HEK293 (cell line): ENCODE measurements at regions not wholly inside any gene's neighbourhood (a gene's known extent, or its start where the extent isn't known, plus 50 kb on each side); places are given as distances from the start of the nearest gene placed in this dataset.

Experiments
- CTCF ChIA-PET: fragments of 350-600 bp; formaldehyde crosslinking; extraction: SDS; loops from one replicate; lab custom pipeline; 2021; ENCODE audit warnings: antibody characterized with exemption; lab: Yijun Ruan, JAX
- POLR2A ChIA-PET: fragments of 300-600 bp; formaldehyde crosslinking; extraction: SDS; loops from one replicate; lab custom pipeline; 2020; ENCODE audit warnings: antibody characterized with exemption, inconsistent platforms; lab: Yijun Ruan, JAX
- H3K27ac ChIP-seq: fragments of 200-500 bp; sonication (Bioruptor generic); 2 replicates; pipeline ENCODE4 v1.5.1; 2014; ENCODE audit warnings: low read depth, low read length, control low read depth, inconsistent platforms; ENCODE audit errors: extremely low read depth
- H3K36me3 ChIP-seq, 2 experiments: fragments of 200-500 bp in 1 of 2; sonication (Bioruptor generic) in 1 of 2; 1 replicate in 1 of 2; 2 replicates in 1 of 2; pipeline ENCODE4 v1.5.1; 2014 to 2017; ENCODE audit warnings: inconsistent platforms in 2 of 2, low read length in 2 of 2; ENCODE audit not compliant: control insufficient read depth in 2 of 2, insufficient read depth in 1 of 2
- H3K4me1 ChIP-seq: fragments of 200-500 bp; sonication (Bioruptor generic); 2 replicates; pipeline ENCODE4 v1.5.1; 2014; ENCODE audit warnings: mild to moderate bottlenecking, low read length, inconsistent platforms; ENCODE audit not compliant: control insufficient read depth, insufficient read depth
- H3K4me3 ChIP-seq: 2 replicates; pipeline ENCODE4 v1.5.1; 2011; ENCODE audit warnings: low read depth, mild to moderate bottlenecking, control low read depth, low read length, moderate library complexity
- H3K9me3 ChIP-seq: fragments of 200-500 bp; sonication (Bioruptor generic); 2 replicates; pipeline ENCODE4 v1.5.1; 2014; ENCODE audit warnings: low read depth, low read length, inconsistent platforms; ENCODE audit not compliant: control insufficient read depth, insufficient read depth
- GFI1B ChIP-seq: fragments of 450-650 bp; formaldehyde crosslinking; IDR thresholded peaks from 2 replicates; pipeline ENCODE4 v1.5.1; 2016; ENCODE audit warnings: missing biosample characterization, missing genetic modification characterization
- OSR2 ChIP-seq: fragments of 450-650 bp; formaldehyde crosslinking; IDR thresholded peaks from 2 replicates; pipeline ENCODE4 v1.5.1; 2016; ENCODE audit warnings: missing biosample characterization, missing genetic modification characterization
- REPIN1 ChIP-seq: fragments of 450-650 bp; formaldehyde crosslinking; IDR thresholded peaks from 2 replicates; pipeline ENCODE4 v1.5.1; 2017; ENCODE audit warnings: missing biosample characterization, missing genetic modification characterization, low read depth
- ZFP41 ChIP-seq: fragments of 450-650 bp; formaldehyde crosslinking; IDR thresholded peaks from 2 replicates; pipeline ENCODE4 v1.5.1; 2016; ENCODE audit warnings: missing biosample characterization, missing genetic modification characterization, borderline replicate concordance
- ZNF394 ChIP-seq: fragments of 450-650 bp; formaldehyde crosslinking; IDR thresholded peaks from 2 replicates; pipeline ENCODE4 v1.5.1; 2016; ENCODE audit warnings: missing biosample characterization, missing genetic modification characterization, mild to moderate bottlenecking, moderate library complexity, borderline replicate concordance
- ZNF433 ChIP-seq: fragments of 450-650 bp; formaldehyde crosslinking; IDR thresholded peaks from 2 replicates; pipeline ENCODE4 v1.5.1; 2016; ENCODE audit warnings: missing biosample characterization, missing genetic modification characterization, low read depth
- ZNF561 ChIP-seq: fragments of 450-650 bp; IDR thresholded peaks from 2 replicates; pipeline ENCODE4 v1.5.1; 2018; ENCODE audit warnings: missing biosample characterization, missing genetic modification characterization, borderline replicate concordance
- ZNF747 ChIP-seq: fragments of 450-650 bp; formaldehyde crosslinking; IDR thresholded peaks from 2 replicates; pipeline ENCODE4 v1.5.1; 2016; ENCODE audit warnings: missing biosample characterization, missing genetic modification characterization
- ZNF837 ChIP-seq: fragments of 450-650 bp; formaldehyde crosslinking; IDR thresholded peaks from 2 replicates; pipeline ENCODE4 v1.5.1; 2016; ENCODE audit warnings: missing biosample characterization, missing genetic modification characterization
- ZSCAN23 ChIP-seq: fragments of 450-650 bp; formaldehyde crosslinking; IDR thresholded peaks from 2 replicates; pipeline ENCODE4 v1.5.1; 2016; ENCODE audit warnings: missing biosample characterization, missing genetic modification characterization
- TF ChIP-seq, protein P1 (sequence below): fragments of 450-650 bp; formaldehyde crosslinking; optimal IDR thresholded peaks from 2 replicates; pipeline ENCODE3; 2016; ENCODE audit warnings: missing biosample characterization, mild to moderate bottlenecking, missing genetic modification characterization
- TF ChIP-seq, protein P2 (sequence below): fragments of 450-650 bp; formaldehyde crosslinking; IDR thresholded peaks from 2 replicates; pipeline ENCODE4 v1.5.1; 2016; ENCODE audit warnings: missing biosample characterization, missing genetic modification characterization
- TF ChIP-seq, protein P3 (sequence below): fragments of 450-650 bp; IDR thresholded peaks from 2 replicates; pipeline ENCODE4 v1.5.1; 2018; ENCODE audit warnings: missing biosample characterization, missing genetic modification characterization
- TF ChIP-seq, protein P4 (sequence below): fragments of 450-650 bp; formaldehyde crosslinking; IDR thresholded peaks from 2 replicates; pipeline ENCODE4 v1.5.1; 2016; ENCODE audit warnings: missing biosample characterization, missing genetic modification characterization
- TF ChIP-seq, protein P5 (sequence below): fragments of 450-650 bp; formaldehyde crosslinking; IDR thresholded peaks from 2 replicates; pipeline ENCODE4 v1.5.1; 2016; ENCODE audit warnings: missing biosample characterization, missing genetic modification characterization

DNA sequence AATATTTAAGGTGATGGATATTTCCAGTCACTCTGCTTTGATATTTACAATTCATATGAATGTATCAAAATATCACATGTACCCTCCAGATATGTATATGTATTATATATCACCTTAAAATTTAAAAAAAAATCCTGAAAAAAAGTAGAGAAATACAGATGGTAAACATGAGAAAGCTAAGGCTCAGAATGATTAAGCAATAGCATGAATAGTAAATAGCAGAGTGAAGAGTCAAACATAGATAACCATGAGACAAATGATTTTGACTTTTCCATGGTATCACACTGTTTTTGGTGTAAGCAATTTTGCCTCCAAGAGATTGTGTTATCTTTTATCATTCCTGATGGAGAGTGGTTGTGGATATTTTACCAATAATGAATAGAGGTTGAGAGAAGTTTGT, 868.8 kb downstream of the CDH11 start:
- Histone ChIP-seq H3K4me1 (no peaks in the 10 kb centered on the region), H3K36me3 (no peaks in the 10 kb centered on the region), H3K4me3 (no peak overlapping the region), H3K9me3 (no peaks in the 10 kb centered on the region), H3K27ac (no peak overlapping the region)
- ChIA-PET POLR2A (no interaction called here), CTCF (no interaction called here)
- TF ChIP-seq, protein P1, sequence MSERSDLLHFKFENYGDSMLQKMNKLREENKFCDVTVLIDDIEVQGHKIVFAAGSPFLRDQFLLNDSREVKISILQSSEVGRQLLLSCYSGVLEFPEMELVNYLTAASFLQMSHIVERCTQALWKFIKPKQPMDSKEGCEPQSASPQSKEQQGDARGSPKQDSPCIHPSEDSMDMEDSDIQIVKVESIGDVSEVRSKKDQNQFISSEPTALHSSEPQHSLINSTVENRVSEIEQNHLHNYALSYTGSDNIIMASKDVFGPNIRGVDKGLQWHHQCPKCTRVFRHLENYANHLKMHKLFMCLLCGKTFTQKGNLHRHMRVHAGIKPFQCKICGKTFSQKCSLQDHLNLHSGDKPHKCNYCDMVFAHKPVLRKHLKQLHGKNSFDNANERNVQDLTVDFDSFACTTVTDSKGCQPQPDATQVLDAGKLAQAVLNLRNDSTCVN, result no peak
- TF ChIP-seq ZNF747 (tag by site-specific recombination) (no peak), ZNF394 (tag by site-specific recombination) (no peak), ZSCAN23 (tag by site-specific recombination) (no peak), REPIN1 (tag by site-specific recombination) (no peak), ZNF837 (no peak)
- TF ChIP-seq, protein P2, sequence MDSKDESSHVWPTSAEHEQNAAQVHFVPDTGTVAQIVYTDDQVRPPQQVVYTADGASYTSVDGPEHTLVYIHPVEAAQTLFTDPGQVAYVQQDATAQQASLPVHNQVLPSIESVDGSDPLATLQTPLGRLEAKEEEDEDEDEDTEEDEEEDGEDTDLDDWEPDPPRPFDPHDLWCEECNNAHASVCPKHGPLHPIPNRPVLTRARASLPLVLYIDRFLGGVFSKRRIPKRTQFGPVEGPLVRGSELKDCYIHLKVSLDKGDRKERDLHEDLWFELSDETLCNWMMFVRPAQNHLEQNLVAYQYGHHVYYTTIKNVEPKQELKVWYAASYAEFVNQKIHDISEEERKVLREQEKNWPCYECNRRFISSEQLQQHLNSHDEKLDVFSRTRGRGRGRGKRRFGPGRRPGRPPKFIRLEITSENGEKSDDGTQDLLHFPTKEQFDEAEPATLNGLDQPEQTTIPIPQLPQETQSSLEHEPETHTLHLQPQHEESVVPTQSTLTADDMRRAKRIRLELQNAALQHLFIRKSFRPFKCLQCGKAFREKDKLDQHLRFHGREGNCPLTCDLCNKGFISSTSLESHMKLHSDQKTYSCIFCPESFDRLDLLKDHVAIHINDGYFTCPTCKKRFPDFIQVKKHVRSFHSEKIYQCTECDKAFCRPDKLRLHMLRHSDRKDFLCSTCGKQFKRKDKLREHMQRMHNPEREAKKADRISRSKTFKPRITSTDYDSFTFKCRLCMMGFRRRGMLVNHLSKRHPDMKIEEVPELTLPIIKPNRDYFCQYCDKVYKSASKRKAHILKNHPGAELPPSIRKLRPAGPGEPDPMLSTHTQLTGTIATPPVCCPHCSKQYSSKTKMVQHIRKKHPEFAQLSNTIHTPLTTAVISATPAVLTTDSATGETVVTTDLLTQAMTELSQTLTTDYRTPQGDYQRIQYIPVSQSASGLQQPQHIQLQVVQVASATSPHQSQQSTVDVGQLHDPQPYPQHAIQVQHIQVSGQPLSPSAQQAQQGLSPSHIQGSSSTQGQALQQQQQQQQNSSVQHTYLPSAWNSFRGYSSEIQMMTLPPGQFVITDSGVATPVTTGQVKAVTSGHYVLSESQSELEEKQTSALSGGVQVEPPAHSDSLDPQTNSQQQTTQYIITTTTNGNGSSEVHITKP, result no peak
- TF ChIP-seq, protein P3, sequence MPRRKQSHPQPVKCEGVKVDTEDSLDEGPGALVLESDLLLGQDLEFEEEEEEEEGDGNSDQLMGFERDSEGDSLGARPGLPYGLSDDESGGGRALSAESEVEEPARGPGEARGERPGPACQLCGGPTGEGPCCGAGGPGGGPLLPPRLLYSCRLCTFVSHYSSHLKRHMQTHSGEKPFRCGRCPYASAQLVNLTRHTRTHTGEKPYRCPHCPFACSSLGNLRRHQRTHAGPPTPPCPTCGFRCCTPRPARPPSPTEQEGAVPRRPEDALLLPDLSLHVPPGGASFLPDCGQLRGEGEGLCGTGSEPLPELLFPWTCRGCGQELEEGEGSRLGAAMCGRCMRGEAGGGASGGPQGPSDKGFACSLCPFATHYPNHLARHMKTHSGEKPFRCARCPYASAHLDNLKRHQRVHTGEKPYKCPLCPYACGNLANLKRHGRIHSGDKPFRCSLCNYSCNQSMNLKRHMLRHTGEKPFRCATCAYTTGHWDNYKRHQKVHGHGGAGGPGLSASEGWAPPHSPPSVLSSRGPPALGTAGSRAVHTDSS (tag by site-specific recombination), result no peak

DNA sequence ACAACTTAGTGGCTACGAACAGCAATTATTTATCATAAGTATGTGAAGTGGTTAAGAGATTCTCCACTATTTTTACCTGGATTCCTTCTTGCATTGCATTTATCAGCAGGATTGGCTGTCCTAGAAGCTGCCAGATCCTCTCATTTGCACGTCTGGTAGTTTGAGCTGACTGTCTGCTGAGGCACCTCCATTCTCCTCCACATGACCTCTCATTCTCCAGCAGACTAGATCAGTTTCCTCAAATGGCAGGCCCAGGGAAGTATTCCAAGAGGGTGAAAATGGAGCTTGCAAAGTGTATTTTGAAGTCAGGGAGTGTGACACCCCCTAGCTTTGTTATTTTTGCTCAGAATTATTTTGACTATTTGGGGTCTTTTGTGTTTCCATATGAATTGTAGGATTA, 870.1 kb downstream of the CDH11 start:
- no peak for TF ChIP-seq ZFP41
- no peak overlapping the region for H3K4me3 ChIP-seq
- H3K4me1 ChIP-seq, result no peaks in the 10 kb centered on the region
- POLR2A ChIA-PET, result no interaction called here
- H3K9me3 ChIP-seq, result no peaks in the 10 kb centered on the region
- CTCF ChIA-PET, result interaction anchor here (0.7 kb wide), 1 partner anchor 843 kb away, joined by 3 read pairs; no protein-coding TSS in a partner anchor
- no peak overlapping the region for H3K27ac ChIP-seq
- H3K36me3 ChIP-seq, result no peaks in the 10 kb centered on the region

- TF ChIP-seq, protein P2, result no peak
- TF ChIP-seq OSR2 (tag by site-specific recombination) (no peak), ZNF433 (no peak), ZNF561 (tag by site-specific recombination) (no peak), GFI1B (no peak)
- TF ChIP-seq, protein P4, sequence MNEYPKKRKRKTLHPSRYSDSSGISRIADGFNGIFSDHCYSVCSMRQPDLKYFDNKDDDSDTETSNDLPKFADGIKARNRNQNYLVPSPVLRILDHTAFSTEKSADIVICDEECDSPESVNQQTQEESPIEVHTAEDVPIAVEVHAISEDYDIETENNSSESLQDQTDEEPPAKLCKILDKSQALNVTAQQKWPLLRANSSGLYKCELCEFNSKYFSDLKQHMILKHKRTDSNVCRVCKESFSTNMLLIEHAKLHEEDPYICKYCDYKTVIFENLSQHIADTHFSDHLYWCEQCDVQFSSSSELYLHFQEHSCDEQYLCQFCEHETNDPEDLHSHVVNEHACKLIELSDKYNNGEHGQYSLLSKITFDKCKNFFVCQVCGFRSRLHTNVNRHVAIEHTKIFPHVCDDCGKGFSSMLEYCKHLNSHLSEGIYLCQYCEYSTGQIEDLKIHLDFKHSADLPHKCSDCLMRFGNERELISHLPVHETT (tag by site-specific recombination), result no peak
- TF ChIP-seq, protein P5, sequence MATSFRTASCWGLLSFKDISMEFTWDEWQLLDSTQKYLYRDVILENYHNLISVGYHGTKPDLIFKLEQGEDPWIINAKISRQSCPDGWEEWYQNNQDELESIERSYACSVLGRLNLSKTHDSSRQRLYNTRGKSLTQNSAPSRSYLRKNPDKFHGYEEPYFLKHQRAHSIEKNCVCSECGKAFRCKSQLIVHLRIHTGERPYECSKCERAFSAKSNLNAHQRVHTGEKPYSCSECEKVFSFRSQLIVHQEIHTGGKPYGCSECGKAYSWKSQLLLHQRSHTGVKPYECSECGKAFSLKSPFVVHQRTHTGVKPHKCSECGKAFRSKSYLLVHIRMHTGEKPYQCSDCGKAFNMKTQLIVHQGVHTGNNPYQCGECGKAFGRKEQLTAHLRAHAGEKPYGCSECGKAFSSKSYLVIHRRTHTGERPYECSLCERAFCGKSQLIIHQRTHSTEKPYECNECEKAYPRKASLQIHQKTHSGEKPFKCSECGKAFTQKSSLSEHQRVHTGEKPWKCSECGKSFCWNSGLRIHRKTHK (tag by site-specific recombination), result no peak
- Histone ChIP-seq H3K4me1 (no peaks in the 10 kb centered on the region), H3K9me3 (no peaks in the 10 kb centered on the region), H3K27ac (no peak overlapping the region), H3K4me3 (no peak overlapping the region), H3K36me3 (no peaks in the 10 kb centered on the region)
- ChIA-PET POLR2A (no interaction called here), CTCF (no interaction called here)
Observed at GRCh38 chr16:64250866-64251265, 871.0 kb downstream of the CDH11 start.
